ENCODE measurements at regions not wholly inside any gene's neighbourhood (a gene's known extent, or its start where the extent isn't known, plus 50 kb on each side); places are given as distances from the start of the nearest gene placed in this dataset.

DNA sequence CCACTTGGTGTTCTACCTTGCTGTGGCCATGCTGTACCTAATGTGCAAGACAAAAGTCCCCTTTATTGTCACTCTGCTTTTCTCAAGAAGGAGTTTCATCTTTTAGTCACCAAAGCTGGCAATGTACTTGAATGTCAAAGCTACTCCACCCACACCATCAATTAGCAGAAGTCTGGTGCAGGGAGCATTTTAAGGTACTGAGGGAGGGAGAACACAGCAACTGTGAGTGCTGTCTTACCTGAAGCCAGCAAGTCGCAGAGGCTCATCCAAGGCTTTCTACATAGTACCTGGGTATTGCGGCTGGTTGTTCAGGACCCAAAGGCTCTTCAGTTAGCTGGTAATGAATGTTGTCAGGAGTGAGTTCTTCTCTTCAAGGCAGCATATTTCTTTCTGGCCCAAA lies 820.4 kb downstream of the OTOL1 start:
- TF ChIP-seq SP1 (IDR thresholded peaks at IDR 0.05; ENCODE audit: low read depth, low read length) (no peak), MXI1 (IDR thresholded peaks at IDR 0.05; ENCODE audit: low read depth, low read length) (no peak), POLR2AphosphoS2 (IDR thresholded peaks at IDR 0.05; ENCODE audit: low read depth, low read length) (no peak), NFIC (IDR thresholded peaks at IDR 0.05; ENCODE audit: low read depth, low read length) (no peak), RB1 (IDR thresholded peaks at IDR 0.05; ENCODE audit: borderline replicate concordance) (no peak), ZNF24 (IDR thresholded peaks at IDR 0.05) (no peak), BMI1 (IDR thresholded peaks at IDR 0.05; ENCODE audit: borderline replicate concordance) (no peak)
- TF ChIP-seq, protein P1, sequence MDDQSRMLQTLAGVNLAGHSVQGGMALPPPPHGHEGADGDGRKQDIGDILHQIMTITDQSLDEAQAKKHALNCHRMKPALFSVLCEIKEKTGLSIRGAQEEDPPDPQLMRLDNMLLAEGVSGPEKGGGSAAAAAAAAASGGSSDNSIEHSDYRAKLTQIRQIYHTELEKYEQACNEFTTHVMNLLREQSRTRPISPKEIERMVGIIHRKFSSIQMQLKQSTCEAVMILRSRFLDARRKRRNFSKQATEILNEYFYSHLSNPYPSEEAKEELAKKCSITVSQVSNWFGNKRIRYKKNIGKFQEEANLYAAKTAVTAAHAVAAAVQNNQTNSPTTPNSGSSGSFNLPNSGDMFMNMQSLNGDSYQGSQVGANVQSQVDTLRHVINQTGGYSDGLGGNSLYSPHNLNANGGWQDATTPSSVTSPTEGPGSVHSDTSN (IDR thresholded peaks at IDR 0.05; ENCODE audit: insufficient replicate concordance, low read depth, low read length), result no peak
- TF ChIP-seq, protein P2, sequence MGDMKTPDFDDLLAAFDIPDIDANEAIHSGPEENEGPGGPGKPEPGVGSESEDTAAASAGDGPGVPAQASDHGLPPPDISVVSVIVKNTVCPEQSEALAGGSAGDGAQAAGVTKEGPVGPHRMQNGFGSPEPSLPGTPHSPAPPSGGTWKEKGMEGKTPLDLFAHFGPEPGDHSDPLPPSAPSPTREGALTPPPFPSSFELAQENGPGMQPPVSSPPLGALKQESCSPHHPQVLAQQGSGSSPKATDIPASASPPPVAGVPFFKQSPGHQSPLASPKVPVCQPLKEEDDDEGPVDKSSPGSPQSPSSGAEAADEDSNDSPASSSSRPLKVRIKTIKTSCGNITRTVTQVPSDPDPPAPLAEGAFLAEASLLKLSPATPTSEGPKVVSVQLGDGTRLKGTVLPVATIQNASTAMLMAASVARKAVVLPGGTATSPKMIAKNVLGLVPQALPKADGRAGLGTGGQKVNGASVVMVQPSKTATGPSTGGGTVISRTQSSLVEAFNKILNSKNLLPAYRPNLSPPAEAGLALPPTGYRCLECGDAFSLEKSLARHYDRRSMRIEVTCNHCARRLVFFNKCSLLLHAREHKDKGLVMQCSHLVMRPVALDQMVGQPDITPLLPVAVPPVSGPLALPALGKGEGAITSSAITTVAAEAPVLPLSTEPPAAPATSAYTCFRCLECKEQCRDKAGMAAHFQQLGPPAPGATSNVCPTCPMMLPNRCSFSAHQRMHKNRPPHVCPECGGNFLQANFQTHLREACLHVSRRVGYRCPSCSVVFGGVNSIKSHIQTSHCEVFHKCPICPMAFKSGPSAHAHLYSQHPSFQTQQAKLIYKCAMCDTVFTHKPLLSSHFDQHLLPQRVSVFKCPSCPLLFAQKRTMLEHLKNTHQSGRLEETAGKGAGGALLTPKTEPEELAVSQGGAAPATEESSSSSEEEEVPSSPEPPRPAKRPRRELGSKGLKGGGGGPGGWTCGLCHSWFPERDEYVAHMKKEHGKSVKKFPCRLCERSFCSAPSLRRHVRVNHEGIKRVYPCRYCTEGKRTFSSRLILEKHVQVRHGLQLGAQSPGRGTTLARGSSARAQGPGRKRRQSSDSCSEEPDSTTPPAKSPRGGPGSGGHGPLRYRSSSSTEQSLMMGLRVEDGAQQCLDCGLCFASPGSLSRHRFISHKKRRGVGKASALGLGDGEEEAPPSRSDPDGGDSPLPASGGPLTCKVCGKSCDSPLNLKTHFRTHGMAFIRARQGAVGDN (IDR thresholded peaks at IDR 0.05), result no peak
- TF ChIP-seq, protein P3, sequence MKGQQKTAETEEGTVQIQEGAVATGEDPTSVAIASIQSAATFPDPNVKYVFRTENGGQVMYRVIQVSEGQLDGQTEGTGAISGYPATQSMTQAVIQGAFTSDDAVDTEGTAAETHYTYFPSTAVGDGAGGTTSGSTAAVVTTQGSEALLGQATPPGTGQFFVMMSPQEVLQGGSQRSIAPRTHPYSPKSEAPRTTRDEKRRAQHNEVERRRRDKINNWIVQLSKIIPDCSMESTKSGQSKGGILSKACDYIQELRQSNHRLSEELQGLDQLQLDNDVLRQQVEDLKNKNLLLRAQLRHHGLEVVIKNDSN (IDR thresholded peaks at IDR 0.05; ENCODE audit: borderline replicate concordance, extremely low read length, insufficient read depth, low read depth, low read length), result no peak
- TF ChIP-seq, protein P4, sequence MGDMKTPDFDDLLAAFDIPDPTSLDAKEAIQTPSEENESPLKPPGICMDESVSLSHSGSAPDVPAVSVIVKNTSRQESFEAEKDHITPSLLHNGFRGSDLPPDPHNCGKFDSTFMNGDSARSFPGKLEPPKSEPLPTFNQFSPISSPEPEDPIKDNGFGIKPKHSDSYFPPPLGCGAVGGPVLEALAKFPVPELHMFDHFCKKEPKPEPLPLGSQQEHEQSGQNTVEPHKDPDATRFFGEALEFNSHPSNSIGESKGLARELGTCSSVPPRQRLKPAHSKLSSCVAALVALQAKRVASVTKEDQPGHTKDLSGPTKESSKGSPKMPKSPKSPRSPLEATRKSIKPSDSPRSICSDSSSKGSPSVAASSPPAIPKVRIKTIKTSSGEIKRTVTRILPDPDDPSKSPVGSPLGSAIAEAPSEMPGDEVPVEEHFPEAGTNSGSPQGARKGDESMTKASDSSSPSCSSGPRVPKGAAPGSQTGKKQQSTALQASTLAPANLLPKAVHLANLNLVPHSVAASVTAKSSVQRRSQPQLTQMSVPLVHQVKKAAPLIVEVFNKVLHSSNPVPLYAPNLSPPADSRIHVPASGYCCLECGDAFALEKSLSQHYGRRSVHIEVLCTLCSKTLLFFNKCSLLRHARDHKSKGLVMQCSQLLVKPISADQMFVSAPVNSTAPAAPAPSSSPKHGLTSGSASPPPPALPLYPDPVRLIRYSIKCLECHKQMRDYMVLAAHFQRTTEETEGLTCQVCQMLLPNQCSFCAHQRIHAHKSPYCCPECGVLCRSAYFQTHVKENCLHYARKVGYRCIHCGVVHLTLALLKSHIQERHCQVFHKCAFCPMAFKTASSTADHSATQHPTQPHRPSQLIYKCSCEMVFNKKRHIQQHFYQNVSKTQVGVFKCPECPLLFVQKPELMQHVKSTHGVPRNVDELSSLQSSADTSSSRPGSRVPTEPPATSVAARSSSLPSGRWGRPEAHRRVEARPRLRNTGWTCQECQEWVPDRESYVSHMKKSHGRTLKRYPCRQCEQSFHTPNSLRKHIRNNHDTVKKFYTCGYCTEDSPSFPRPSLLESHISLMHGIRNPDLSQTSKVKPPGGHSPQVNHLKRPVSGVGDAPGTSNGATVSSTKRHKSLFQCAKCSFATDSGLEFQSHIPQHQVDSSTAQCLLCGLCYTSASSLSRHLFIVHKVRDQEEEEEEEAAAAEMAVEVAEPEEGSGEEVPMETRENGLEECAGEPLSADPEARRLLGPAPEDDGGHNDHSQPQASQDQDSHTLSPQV (IDR thresholded peaks at IDR 0.05), result no peak
- no peak for ATAC-seq

More for the DNA sequence above, 820.4 kb downstream of the OTOL1 start:
- ChIA-PET SMC1A (ENCODE audit: uncharacterized antibody, unreplicated experiment) (no interaction called here), POLR2A (no interaction called here), CTCF (interaction anchor here (0.6 kb wide), 1 partner anchor 762 kb away, joined by 3 read pairs; no protein-coding TSS in a partner anchor), RAD21 (ENCODE audit: unreplicated experiment) (no interaction called here)
- H3K9me3 ChIP-seq (replicated peaks; ENCODE audit: control insufficient read depth, insufficient read depth, low read length), result no peaks in the 10 kb centered on the region
- DNase-seq (ENCODE audit: low read depth, low spot score) (no peak), FAIRE-seq (no peak)
- no peak overlapping the region for H3K4me2 ChIP-seq (ENCODE audit: control insufficient read depth, insufficient read depth)
- BruUV-seq (replicated peaks), result no TSS peak
- intact Hi-C loops (cut with micrococcal nuclease; ENCODE audit: unreplicated experiment), result no loop called here
- H3K4me1 ChIP-seq (ENCODE audit: control insufficient read depth, insufficient read depth, low read length), result no peaks in the 10 kb centered on the region
- H3K36me3 ChIP-seq (ENCODE audit: control insufficient read depth in 2 of 2, insufficient read depth in 2 of 2, low read length in 1 of 2), result no peaks in the 10 kb centered on the region
- WGBS (ENCODE audit: insufficient coverage, insufficient replicate concordance, low lambda C conversion rate, missing lambda C conversion rate), result 47% methylated on average over 2 of the region's 2 CpGs
- H3K27ac ChIP-seq (ENCODE audit: control insufficient read depth, insufficient read depth), result no peak overlapping the region
- no peaks in the 10 kb centered on the region for H4K20me1 ChIP-seq (ENCODE audit: control insufficient read depth, insufficient read depth)
- in situ Hi-C loops (cut with MboI), result no loop called here
- no peak overlapping the region for H2AFZ ChIP-seq (ENCODE audit: control insufficient read depth, low read depth, low read length)
- H3K27me3 ChIP-seq (replicated peaks in 1 of 2; ENCODE audit: control insufficient read depth in 2 of 2, insufficient read depth in 2 of 2, low read length in 1 of 2), result no peaks in the 10 kb centered on the region
- H3K9ac ChIP-seq (ENCODE audit: control insufficient read depth, insufficient read depth, low read length), result no peak overlapping the region
- H3K4me3 ChIP-seq, result no peak overlapping the region
- no peaks in the 10 kb centered on the region for H3K79me2 ChIP-seq (ENCODE audit: control insufficient read depth, insufficient read depth, low read length)
